ENCODE measurements at regions not wholly inside any gene's neighbourhood (a gene's known extent, or its start where the extent isn't known, plus 50 kb on each side); places are given as distances from the start of the nearest gene placed in this dataset.

DNA sequence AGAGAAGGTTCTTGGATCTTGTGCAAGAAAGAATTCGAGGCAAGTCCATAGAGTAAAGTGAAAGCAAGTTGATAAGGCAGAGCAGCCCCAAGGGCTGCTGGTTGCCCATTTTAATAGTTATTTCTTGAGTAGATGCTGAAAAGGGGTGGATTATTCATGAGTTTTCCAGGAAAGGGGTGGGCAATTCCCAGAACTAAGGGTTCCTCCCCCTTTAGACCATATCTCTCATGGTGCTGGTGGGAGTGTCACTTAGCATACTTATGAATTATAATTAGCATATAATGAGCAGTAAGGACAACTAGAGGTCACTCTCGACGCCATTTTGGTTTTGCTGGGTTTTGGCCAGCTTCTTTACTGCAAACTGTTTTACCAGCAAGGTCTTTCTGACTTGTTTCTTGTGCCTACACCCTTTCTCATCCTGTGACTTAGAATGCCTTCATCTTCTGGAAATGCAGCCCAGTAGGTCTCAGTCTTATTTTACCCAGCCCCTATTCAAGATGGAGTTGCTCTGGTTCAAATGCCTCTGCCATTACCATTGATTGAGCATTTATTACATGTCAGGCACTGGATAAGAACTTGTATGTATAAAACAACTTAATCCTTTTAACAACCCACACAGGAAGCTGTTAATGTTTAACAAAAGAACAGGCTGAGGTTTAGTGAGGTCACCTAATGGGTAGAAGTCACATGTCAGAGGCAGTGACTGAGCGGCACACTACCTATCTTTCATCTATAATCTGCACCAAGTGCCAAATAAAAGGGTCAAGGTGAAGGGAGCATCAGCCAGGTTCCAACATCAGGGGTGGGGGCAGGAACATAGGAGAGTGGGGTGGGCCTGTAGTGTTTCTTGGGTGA is 250.9 kb downstream of the ICOS start:
- Histone ChIP-seq H4K20me1 (ENCODE audit: control insufficient read depth, insufficient read depth, low read depth, low read length) (no peaks in the 10 kb centered on the region), H3F3A (ENCODE audit: control insufficient read depth, insufficient read depth) (no peaks in the 10 kb centered on the region), H3K79me2 (ENCODE audit: control insufficient read depth, low read length) (no peaks in the 10 kb centered on the region), H3K4me1 (ENCODE audit: control insufficient read depth, low read length) (no peaks in the 10 kb centered on the region), H3K4me2 (ENCODE audit: low read length) (no peak overlapping the region), H3K36me3 (ENCODE audit: control insufficient read depth, low read length) (no peaks in the 10 kb centered on the region), H3K27ac (ENCODE audit: low read depth, low read length) (no peak overlapping the region), H3K9me2 (replicated peaks; ENCODE audit: control insufficient read depth, low read length) (no peaks in the 10 kb centered on the region), H3K9me3 (ENCODE audit: control insufficient read depth, insufficient read depth, low read length) (no peaks in the 10 kb centered on the region), H3K27me3 (ENCODE audit: control insufficient read depth, low read length) (no peaks in the 10 kb centered on the region; the same call in 1 of the 2 replicates), H3K4me3 (ENCODE audit: low read length) (no peak overlapping the region)
- TF ChIP-seq EZH2phosphoT487 (IDR thresholded peaks at IDR 0.05; ENCODE audit: borderline replicate concordance, low read length) = no peak
- TF ChIP-seq, protein P1, sequence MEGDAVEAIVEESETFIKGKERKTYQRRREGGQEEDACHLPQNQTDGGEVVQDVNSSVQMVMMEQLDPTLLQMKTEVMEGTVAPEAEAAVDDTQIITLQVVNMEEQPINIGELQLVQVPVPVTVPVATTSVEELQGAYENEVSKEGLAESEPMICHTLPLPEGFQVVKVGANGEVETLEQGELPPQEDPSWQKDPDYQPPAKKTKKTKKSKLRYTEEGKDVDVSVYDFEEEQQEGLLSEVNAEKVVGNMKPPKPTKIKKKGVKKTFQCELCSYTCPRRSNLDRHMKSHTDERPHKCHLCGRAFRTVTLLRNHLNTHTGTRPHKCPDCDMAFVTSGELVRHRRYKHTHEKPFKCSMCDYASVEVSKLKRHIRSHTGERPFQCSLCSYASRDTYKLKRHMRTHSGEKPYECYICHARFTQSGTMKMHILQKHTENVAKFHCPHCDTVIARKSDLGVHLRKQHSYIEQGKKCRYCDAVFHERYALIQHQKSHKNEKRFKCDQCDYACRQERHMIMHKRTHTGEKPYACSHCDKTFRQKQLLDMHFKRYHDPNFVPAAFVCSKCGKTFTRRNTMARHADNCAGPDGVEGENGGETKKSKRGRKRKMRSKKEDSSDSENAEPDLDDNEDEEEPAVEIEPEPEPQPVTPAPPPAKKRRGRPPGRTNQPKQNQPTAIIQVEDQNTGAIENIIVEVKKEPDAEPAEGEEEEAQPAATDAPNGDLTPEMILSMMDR (IDR thresholded peaks at IDR 0.05; ENCODE audit: low read depth, low read length, poor library complexity, severe bottlenecking) = no peak

DNA sequence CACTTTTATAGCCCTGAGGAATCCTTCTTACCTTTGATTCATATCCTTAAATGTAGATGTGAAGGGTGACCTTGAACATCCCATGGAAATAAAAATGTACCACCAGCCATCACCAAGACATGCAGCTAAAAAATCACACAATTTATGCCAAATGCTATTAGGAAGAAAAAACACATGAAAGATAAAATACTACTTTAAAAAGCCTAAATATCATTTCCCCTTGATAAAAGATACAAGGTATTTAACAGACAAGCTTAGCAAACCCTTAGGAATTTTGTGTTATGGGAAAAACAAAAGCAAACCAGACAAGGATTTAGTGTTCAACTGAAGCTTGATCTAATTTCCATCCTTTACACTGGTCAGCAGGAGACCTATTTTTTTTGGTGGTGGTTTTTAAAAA is 255.0 kb downstream of the ICOS start:
- Histone ChIP-seq H3K4me2 (ENCODE audit: low read length) (no peak overlapping the region), H3K4me3 (ENCODE audit: low read length) (no peak overlapping the region), H3K4me1 (ENCODE audit: control insufficient read depth, low read length) (no peaks in the 10 kb centered on the region), H3F3A (ENCODE audit: control insufficient read depth, insufficient read depth) (no peaks in the 10 kb centered on the region), H3K9me3 (ENCODE audit: control insufficient read depth, insufficient read depth, low read length) (no peaks in the 10 kb centered on the region), H3K27ac (ENCODE audit: low read depth, low read length) (no peak overlapping the region), H3K36me3 (ENCODE audit: control insufficient read depth, low read length) (no peaks in the 10 kb centered on the region), H4K20me1 (ENCODE audit: control insufficient read depth, insufficient read depth, low read depth, low read length) (no peaks in the 10 kb centered on the region), H3K79me2 (ENCODE audit: control insufficient read depth, low read length) (no peaks in the 10 kb centered on the region), H3K27me3 (ENCODE audit: control insufficient read depth, low read length) (no peaks in the 10 kb centered on the region; the same call in 1 of the 2 replicates), H3K9me2 (replicated peaks; ENCODE audit: control insufficient read depth, low read length) (no peaks in the 10 kb centered on the region)
- TF ChIP-seq, protein P1 (IDR thresholded peaks at IDR 0.05; ENCODE audit: low read depth, low read length, poor library complexity, severe bottlenecking) = no peak
- TF ChIP-seq EZH2phosphoT487 (IDR thresholded peaks at IDR 0.05; ENCODE audit: borderline replicate concordance, low read length) = no peak

DNA sequence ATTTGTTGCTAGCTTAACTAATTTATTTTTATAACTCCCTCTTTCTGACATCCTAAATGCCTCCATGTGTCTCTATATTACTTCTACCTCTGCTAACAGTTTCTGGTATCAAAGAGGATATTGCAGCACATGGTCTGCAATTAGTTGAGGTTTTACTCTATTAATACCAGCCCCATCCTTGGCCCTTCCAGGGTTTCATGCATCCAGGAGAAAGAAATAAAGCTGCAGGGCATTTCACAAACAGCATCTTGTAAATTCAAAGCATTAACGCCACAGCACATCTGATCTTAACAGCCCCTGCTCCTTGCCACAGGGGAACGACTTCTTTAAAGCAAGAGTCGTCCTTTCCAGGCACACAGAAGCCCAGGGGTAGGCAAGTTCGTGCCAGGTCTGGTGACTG is 258.9 kb downstream of the ICOS start:
- no peak overlapping the region for H3K27ac ChIP-seq (ENCODE audit: low read depth, low read length)
- H3K9me3 ChIP-seq (ENCODE audit: control insufficient read depth, insufficient read depth, low read length) = no peaks in the 10 kb centered on the region
- TF ChIP-seq, protein P1 (IDR thresholded peaks at IDR 0.05; ENCODE audit: low read depth, low read length, poor library complexity, severe bottlenecking) = no peak
- TF ChIP-seq EZH2phosphoT487 (IDR thresholded peaks at IDR 0.05; ENCODE audit: borderline replicate concordance, low read length) = no peak
- H3K27me3 ChIP-seq (ENCODE audit: control insufficient read depth, low read length) = no peaks in the 10 kb centered on the region
- H3K4me3 ChIP-seq (ENCODE audit: low read length) = no peak overlapping the region
- H3K4me1 ChIP-seq (ENCODE audit: control insufficient read depth, low read length) = no peaks in the 10 kb centered on the region
- H4K20me1 ChIP-seq (ENCODE audit: control insufficient read depth, insufficient read depth, low read depth, low read length) = no peaks in the 10 kb centered on the region
- H3K9me2 ChIP-seq (replicated peaks; ENCODE audit: control insufficient read depth, low read length) = no peaks in the 10 kb centered on the region
- no peaks in the 10 kb centered on the region for H3K36me3 ChIP-seq (ENCODE audit: control insufficient read depth, low read length)
- H3K4me2 ChIP-seq (ENCODE audit: low read length) = no peak overlapping the region
- no peaks in the 10 kb centered on the region for H3K79me2 ChIP-seq (ENCODE audit: control insufficient read depth, low read length)
- H3F3A ChIP-seq (ENCODE audit: control insufficient read depth, insufficient read depth) = no peaks in the 10 kb centered on the region

Measured in DOHH2 (cell line).